ENCODE measurements at regions not wholly inside any gene's neighbourhood (a gene's known extent, or its start where the extent isn't known, plus 50 kb on each side); places are given as distances from the start of the nearest gene placed in this dataset.

DNA sequence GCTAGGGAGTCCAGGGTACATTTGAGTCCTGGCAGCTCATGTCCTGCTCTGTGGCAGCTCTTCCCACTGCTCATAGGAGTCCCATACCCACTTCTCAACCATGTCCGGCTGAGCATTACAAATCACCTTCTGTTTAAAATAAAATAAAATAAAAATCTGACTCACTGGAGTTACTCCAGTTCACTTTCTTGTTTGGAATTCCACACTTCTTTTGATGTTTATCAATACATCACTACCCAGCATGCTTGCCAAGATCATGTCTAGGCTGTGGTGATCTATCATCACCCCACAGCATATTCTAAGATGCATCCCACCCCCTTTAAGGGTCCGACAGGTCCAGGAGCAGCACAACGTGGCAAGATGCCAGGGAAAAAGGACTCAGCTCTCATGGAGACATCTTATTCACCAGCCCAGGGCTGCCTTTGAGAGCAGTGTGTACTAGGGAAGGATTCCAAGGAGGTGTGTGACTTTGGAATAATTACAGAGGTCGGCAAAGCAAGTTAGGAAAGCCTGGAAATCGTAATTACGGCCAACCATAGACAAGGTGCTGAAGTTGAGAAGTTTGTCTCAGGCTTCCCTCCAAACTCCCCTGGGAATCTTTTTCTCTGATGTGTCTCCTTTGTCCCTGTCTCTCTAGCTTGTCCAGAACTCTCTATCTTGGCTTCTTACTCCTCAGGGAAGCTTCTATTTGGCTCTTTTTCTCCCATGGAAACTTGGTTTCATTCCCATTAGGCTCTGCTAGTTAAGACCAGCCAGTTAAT lies 111.4 kb upstream of the SLC1A3 start:
- TF ChIP-seq, protein P1, sequence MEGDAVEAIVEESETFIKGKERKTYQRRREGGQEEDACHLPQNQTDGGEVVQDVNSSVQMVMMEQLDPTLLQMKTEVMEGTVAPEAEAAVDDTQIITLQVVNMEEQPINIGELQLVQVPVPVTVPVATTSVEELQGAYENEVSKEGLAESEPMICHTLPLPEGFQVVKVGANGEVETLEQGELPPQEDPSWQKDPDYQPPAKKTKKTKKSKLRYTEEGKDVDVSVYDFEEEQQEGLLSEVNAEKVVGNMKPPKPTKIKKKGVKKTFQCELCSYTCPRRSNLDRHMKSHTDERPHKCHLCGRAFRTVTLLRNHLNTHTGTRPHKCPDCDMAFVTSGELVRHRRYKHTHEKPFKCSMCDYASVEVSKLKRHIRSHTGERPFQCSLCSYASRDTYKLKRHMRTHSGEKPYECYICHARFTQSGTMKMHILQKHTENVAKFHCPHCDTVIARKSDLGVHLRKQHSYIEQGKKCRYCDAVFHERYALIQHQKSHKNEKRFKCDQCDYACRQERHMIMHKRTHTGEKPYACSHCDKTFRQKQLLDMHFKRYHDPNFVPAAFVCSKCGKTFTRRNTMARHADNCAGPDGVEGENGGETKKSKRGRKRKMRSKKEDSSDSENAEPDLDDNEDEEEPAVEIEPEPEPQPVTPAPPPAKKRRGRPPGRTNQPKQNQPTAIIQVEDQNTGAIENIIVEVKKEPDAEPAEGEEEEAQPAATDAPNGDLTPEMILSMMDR (optimal IDR thresholded peaks at IDR 0.05 in 1 of 3, IDR thresholded peaks at IDR 0.05 in 1 of 3, conservative IDR thresholded peaks at IDR 0.05 in 1 of 3; ENCODE audit: extremely low read depth in 1 of 3, insufficient read depth in 2 of 3, low read length in 3 of 3), result no peak
- no peak for TF ChIP-seq EZH2 (IDR thresholded peaks at IDR 0.05; ENCODE audit: low read length)

All from keratinocyte (primary cell).